ENCODE measurements at regions not wholly inside any gene's neighbourhood (a gene's known extent, or its start where the extent isn't known, plus 50 kb on each side); places are given as distances from the start of the nearest gene placed in this dataset.

DNA sequence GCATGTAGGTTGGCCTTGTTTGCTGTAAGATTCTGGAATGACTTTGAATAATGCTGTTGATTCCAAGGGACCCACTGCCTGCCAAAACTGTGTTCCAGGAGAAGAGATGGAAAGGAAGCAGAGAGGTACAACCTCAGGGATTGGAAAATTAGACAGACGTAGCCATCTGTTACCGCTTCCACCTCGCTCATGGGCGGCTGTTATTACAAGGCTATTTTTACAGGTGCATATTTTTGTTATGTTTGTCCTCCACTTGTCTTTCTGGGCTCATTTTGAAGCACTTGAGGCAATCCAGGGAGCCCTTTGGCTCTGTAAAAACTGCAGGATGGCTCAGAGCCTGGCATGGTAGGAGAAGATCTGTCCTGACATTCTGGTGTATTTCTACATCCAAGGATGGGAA, 276.4 kb upstream of the TMTC4 start:
- TF ChIP-seq POLR2AphosphoS5 (IDR thresholded peaks at IDR 0.05; ENCODE audit: low read depth) = no peak
- TF ChIP-seq, protein P1, sequence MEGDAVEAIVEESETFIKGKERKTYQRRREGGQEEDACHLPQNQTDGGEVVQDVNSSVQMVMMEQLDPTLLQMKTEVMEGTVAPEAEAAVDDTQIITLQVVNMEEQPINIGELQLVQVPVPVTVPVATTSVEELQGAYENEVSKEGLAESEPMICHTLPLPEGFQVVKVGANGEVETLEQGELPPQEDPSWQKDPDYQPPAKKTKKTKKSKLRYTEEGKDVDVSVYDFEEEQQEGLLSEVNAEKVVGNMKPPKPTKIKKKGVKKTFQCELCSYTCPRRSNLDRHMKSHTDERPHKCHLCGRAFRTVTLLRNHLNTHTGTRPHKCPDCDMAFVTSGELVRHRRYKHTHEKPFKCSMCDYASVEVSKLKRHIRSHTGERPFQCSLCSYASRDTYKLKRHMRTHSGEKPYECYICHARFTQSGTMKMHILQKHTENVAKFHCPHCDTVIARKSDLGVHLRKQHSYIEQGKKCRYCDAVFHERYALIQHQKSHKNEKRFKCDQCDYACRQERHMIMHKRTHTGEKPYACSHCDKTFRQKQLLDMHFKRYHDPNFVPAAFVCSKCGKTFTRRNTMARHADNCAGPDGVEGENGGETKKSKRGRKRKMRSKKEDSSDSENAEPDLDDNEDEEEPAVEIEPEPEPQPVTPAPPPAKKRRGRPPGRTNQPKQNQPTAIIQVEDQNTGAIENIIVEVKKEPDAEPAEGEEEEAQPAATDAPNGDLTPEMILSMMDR (IDR thresholded peaks at IDR 0.05; ENCODE audit: insufficient read depth, low read length) = no peak
- TF ChIP-seq, protein P2, sequence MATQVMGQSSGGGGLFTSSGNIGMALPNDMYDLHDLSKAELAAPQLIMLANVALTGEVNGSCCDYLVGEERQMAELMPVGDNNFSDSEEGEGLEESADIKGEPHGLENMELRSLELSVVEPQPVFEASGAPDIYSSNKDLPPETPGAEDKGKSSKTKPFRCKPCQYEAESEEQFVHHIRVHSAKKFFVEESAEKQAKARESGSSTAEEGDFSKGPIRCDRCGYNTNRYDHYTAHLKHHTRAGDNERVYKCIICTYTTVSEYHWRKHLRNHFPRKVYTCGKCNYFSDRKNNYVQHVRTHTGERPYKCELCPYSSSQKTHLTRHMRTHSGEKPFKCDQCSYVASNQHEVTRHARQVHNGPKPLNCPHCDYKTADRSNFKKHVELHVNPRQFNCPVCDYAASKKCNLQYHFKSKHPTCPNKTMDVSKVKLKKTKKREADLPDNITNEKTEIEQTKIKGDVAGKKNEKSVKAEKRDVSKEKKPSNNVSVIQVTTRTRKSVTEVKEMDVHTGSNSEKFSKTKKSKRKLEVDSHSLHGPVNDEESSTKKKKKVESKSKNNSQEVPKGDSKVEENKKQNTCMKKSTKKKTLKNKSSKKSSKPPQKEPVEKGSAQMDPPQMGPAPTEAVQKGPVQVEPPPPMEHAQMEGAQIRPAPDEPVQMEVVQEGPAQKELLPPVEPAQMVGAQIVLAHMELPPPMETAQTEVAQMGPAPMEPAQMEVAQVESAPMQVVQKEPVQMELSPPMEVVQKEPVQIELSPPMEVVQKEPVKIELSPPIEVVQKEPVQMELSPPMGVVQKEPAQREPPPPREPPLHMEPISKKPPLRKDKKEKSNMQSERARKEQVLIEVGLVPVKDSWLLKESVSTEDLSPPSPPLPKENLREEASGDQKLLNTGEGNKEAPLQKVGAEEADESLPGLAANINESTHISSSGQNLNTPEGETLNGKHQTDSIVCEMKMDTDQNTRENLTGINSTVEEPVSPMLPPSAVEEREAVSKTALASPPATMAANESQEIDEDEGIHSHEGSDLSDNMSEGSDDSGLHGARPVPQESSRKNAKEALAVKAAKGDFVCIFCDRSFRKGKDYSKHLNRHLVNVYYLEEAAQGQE (IDR thresholded peaks at IDR 0.05; ENCODE audit: insufficient replicate concordance, low read depth) = no peak
- TF ChIP-seq GABPA (IDR thresholded peaks at IDR 0.05; ENCODE audit: low read depth) = no peak
- TF ChIP-seq SPI1 (IDR thresholded peaks at IDR 0.05; ENCODE audit: borderline replicate concordance, low read depth) = no peak
